HG02870 (cell line): ENCODE measurements at regions not wholly inside any gene's neighbourhood (a gene's known extent, or its start where the extent isn't known, plus 50 kb on each side); places are given as distances from the start of the nearest gene placed in this dataset.

Experiments
- ATAC-seq: cut with Tn5 transposase; IDR thresholded peaks from one replicate; pipeline ENCODE4 v1.9.1; 2021; ENCODE audit warnings: mild to moderate bottlenecking, moderate library complexity; ENCODE audit not compliant: unreplicated experiment

- peak; percentile 76 for ATAC-seq
Measured at GRCh38 chr2:134155134-134155533, 98.7 kb upstream of the MGAT5 start.

- ATAC-seq: no peak
Measured at GRCh38 chr2:134158295-134158694, 95.6 kb upstream of the MGAT5 start.

- ATAC-seq: no peak
Measured at GRCh38 chr2:134161170-134161547, 92.7 kb upstream of the MGAT5 start.

- ATAC-seq: no peak
Measured at GRCh38 chr2:134163336-134163735, 90.5 kb upstream of the MGAT5 start.

- no peak for ATAC-seq
Measured at GRCh38 chr2:134164306-134164705, 89.6 kb upstream of the MGAT5 start.

GRCh38 chr2:134167015-134167414 is 86.9 kb upstream of the MGAT5 start:
- ATAC-seq: no peak

- ATAC-seq: no peak
Measured at GRCh38 chr2:134169788-134170187, 84.1 kb upstream of the MGAT5 start.

- ATAC-seq: no peak
Measured at GRCh38 chr2:134170294-134170693, 83.6 kb upstream of the MGAT5 start.

- no peak for ATAC-seq
Measured at GRCh38 chr2:134170700-134171099, 83.2 kb upstream of the MGAT5 start.

- ATAC-seq: no peak
Measured at GRCh38 chr2:134173338-134174016, 80.4 kb upstream of the MGAT5 start.

GRCh38 chr2:134174711-134175110 is 79.2 kb upstream of the MGAT5 start:
- ATAC-seq: no peak

- no peak for ATAC-seq
Measured at GRCh38 chr2:134175834-134176233, 78.0 kb upstream of the MGAT5 start.

- ATAC-seq: no peak
Measured at GRCh38 chr2:134177351-134177931, 76.4 kb upstream of the MGAT5 start.

GRCh38 chr2:134178138-134178877 is 75.6 kb upstream of the MGAT5 start:
- ATAC-seq: no peak

- ATAC-seq: peak; percentile 77
Measured at GRCh38 chr2:134181219-134181618, 72.7 kb upstream of the MGAT5 start.

GRCh38 chr2:134183679-134184078 is 70.2 kb upstream of the MGAT5 start:
- ATAC-seq: no peak

GRCh38 chr2:134185639-134186038 is 68.2 kb upstream of the MGAT5 start:
- ATAC-seq: no peak

GRCh38 chr2:134189009-134189720 is 64.7 kb upstream of the MGAT5 start:
- no peak for ATAC-seq

- ATAC-seq: no peak
Measured at GRCh38 chr2:134190062-134190806, 63.6 kb upstream of the MGAT5 start.

GRCh38 chr2:134190807-134191203 is 63.1 kb upstream of the MGAT5 start:
- ATAC-seq: no peak

GRCh38 chr2:134191835-134192234 is 62.0 kb upstream of the MGAT5 start:
- no peak for ATAC-seq
